Dedifferentiated amniotic fluid mesenchymal stem cell (primary cell): ENCODE measurements at regions not wholly inside any gene's neighbourhood (a gene's known extent, or its start where the extent isn't known, plus 50 kb on each side); places are given as distances from the start of the nearest gene placed in this dataset.

Source experiments
- DNase-seq: peaks from one replicate; pipeline ENCODE4 v3.0.0-alpha.2; 2016; ENCODE audit errors: extremely low spot score

GRCh38 chr12:123100882-123101281 is 50.0 kb downstream of the PITPNM2 start:
- DNase-seq, result no peak

GRCh38 chr12:123100450-123100849 is 50.4 kb downstream of the PITPNM2 start:
- DNase-seq, result no peak

- DNase-seq, result no peak
These were observed 51.2 kb downstream of the PITPNM2 start for GRCh38 chr12:123099560-123100192.

GRCh38 chr12:123098780-123099179 is 52.1 kb downstream of the PITPNM2 start:
- DNase-seq, result no peak

GRCh38 chr12:123097561-123098084 is 53.3 kb downstream of the PITPNM2 start:
- DNase-seq, result no peak

GRCh38 chr12:123096741-123097140 is 54.1 kb downstream of the PITPNM2 start:
- no peak for DNase-seq

- DNase-seq, result no peak
These were observed 54.7 kb downstream of the PITPNM2 start for GRCh38 chr12:123096182-123096581.

- DNase-seq, result no peak
These were observed 55.6 kb downstream of the PITPNM2 start for GRCh38 chr12:123095078-123095881.

- peak; percentile 48 for DNase-seq
These were observed 56.4 kb downstream of the PITPNM2 start for GRCh38 chr12:123094349-123095077.

GRCh38 chr12:123092866-123093265 is 58.0 kb downstream of the PITPNM2 start:
- DNase-seq, result no peak

- DNase-seq, result no peak
These were observed 59.4 kb downstream of the PITPNM2 start for GRCh38 chr12:123091230-123092150.

- DNase-seq, result peak; percentile 82
These were observed 61.1 kb downstream of the PITPNM2 start for GRCh38 chr12:123089631-123090353.

GRCh38 chr12:123089140-123089539 is 61.8 kb downstream of the PITPNM2 start:
- no peak for DNase-seq

- DNase-seq, result no peak
These were observed 65.0 kb downstream of the PITPNM2 start for GRCh38 chr12:123085730-123086487.

GRCh38 chr12:123085066-123085465 is 65.8 kb downstream of the PITPNM2 start:
- DNase-seq, result no peak

GRCh38 chr12:123083661-123084571 is 67.0 kb downstream of the PITPNM2 start:
- DNase-seq, result no peak

- DNase-seq, result no peak
These were observed 70.3 kb downstream of the PITPNM2 start for GRCh38 chr12:123080634-123081033.

GRCh38 chr12:123078531-123079155 is 72.2 kb downstream of the PITPNM2 start:
- no peak for DNase-seq
